ENCODE measurements at regions not wholly inside any gene's neighbourhood (a gene's known extent, or its start where the extent isn't known, plus 50 kb on each side); places are given as distances from the start of the nearest gene placed in this dataset.

GRCh38 chr22:27420195-27420816 lies 381.2 kb downstream of the MN1 start:
- no peak for DNase-seq (ENCODE audit: low read depth)

GRCh38 chr22:27420817-27421361 lies 380.7 kb downstream of the MN1 start:
- no peak for DNase-seq (ENCODE audit: low read depth)

- no peak for DNase-seq (ENCODE audit: low read depth)
Measured at GRCh38 chr22:27422442-27422841, 379.1 kb downstream of the MN1 start.

- no peak for DNase-seq (ENCODE audit: low read depth)
Measured at GRCh38 chr22:27424319-27424718, 377.2 kb downstream of the MN1 start.

- no peak for DNase-seq (ENCODE audit: low read depth)
Measured at GRCh38 chr22:27429476-27429875, 372.1 kb downstream of the MN1 start.

- no peak for DNase-seq (ENCODE audit: low read depth)
Measured at GRCh38 chr22:27431081-27431480, 370.5 kb downstream of the MN1 start.

GRCh38 chr22:27431896-27432295 lies 369.7 kb downstream of the MN1 start:
- DNase-seq (ENCODE audit: low read depth): no peak

GRCh38 chr22:27433099-27433498 lies 368.5 kb downstream of the MN1 start:
- no peak for DNase-seq (ENCODE audit: low read depth)

- DNase-seq (ENCODE audit: low read depth): no peak
Measured at GRCh38 chr22:27433585-27434190, 367.9 kb downstream of the MN1 start.

GRCh38 chr22:27434898-27435297 lies 366.7 kb downstream of the MN1 start:
- DNase-seq (ENCODE audit: low read depth): no peak

GRCh38 chr22:27435844-27436576 lies 365.5 kb downstream of the MN1 start:
- DNase-seq (ENCODE audit: low read depth): no peak

GRCh38 chr22:27436591-27436990 lies 365.0 kb downstream of the MN1 start:
- DNase-seq (ENCODE audit: low read depth): no peak

- no peak for DNase-seq (ENCODE audit: low read depth)
Measured at GRCh38 chr22:27437570-27437969, 364.0 kb downstream of the MN1 start.

- DNase-seq (ENCODE audit: low read depth): no peak
Measured at GRCh38 chr22:27438271-27438980, 363.1 kb downstream of the MN1 start.

- no peak for DNase-seq (ENCODE audit: low read depth)
Measured at GRCh38 chr22:27439131-27439530, 362.4 kb downstream of the MN1 start.

GRCh38 chr22:27440304-27440865 lies 361.2 kb downstream of the MN1 start:
- no peak for DNase-seq (ENCODE audit: low read depth)

- DNase-seq (ENCODE audit: low read depth): no peak
Measured at GRCh38 chr22:27441706-27442475, 359.7 kb downstream of the MN1 start.

GRCh38 chr22:27443306-27443705 lies 358.2 kb downstream of the MN1 start:
- no peak for DNase-seq (ENCODE audit: low read depth)

- DNase-seq (ENCODE audit: low read depth): no peak
Measured at GRCh38 chr22:27445881-27446280, 355.7 kb downstream of the MN1 start.

- no peak for DNase-seq (ENCODE audit: low read depth)
Measured at GRCh38 chr22:27447289-27447688, 354.3 kb downstream of the MN1 start.

- DNase-seq (ENCODE audit: low read depth): no peak
Measured at GRCh38 chr22:27450448-27450847, 351.1 kb downstream of the MN1 start.

Measured in activated T-cell treated with anti-CD3 and anti-CD28 coated beads for 1 hour (primary cell).